Nephron progenitor cell (in vitro differentiated cells): ENCODE measurements at regions not wholly inside any gene's neighbourhood (a gene's known extent, or its start where the extent isn't known, plus 50 kb on each side); places are given as distances from the start of the nearest gene placed in this dataset.

Experiments
- DNase-seq: peaks from one replicate; pipeline ENCODE4 v3.0.0; 2021
- H3K27ac Mint-ChIP-seq: 2 replicates; pipeline ENCODE4 v1.8.0; 2021; ENCODE audit warnings: mild to moderate bottlenecking, moderate library complexity, mixed read lengths
- H3K27me3 Mint-ChIP-seq: 2 replicates; pipeline ENCODE4 v1.8.0; 2021; ENCODE audit warnings: mild to moderate bottlenecking, low read depth, mixed read lengths; ENCODE audit not compliant: poor library complexity
- H3K36me3 Mint-ChIP-seq: 2 replicates; pipeline ENCODE4 v1.8.0; 2021; ENCODE audit warnings: low read depth, mixed read lengths
- H3K4me1 Mint-ChIP-seq: 2 replicates; pipeline ENCODE4 v1.8.0; 2021; ENCODE audit warnings: mixed read lengths
- H3K4me3 Mint-ChIP-seq: 2 replicates; pipeline ENCODE4 v1.8.0; 2021; ENCODE audit warnings: mild to moderate bottlenecking, moderate library complexity, mixed read lengths
- H3K9me3 Mint-ChIP-seq: 2 replicates; pipeline ENCODE4 v1.8.0; 2021; ENCODE audit warnings: mild to moderate bottlenecking, moderate library complexity, mixed read lengths
- TF ChIP-seq, protein P1 (sequence below): fragments of 200-600 bp; sonication (generic); IDR thresholded peaks from 2 replicates; pipeline ENCODE4 v1.5.0; 2021; ENCODE audit warnings: antibody characterized with exemption

DNA sequence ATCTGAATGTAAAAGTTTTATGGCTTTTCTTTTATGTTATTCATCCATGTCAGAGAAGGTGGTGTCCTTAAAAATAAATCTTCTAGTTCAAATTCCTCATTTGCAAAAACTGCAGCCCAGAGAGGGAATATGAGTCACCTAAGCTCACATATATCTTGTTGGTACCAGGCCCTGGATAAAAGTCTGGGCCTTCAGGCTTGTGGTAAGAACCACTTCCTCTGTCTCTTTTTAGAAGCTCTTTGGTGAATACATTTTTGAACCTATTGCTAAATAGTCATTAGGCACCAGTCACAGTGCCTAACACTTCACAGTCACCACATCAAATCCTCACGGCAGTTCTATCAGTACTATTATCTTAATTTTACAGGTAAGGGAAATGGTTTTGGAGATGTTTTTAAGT is 199.2 kb downstream of the KCNS3 start:
- H3K4me3 Mint-ChIP-seq, result no peak overlapping the region
- no peak overlapping the region for H3K27ac Mint-ChIP-seq
- peaks cover 6% of the 10 kb centered on the region for H3K27me3 Mint-ChIP-seq
- DNase-seq, result no peak
- H3K9me3 Mint-ChIP-seq, result peaks cover 18% of the 10 kb centered on the region
- TF ChIP-seq, protein P1, sequence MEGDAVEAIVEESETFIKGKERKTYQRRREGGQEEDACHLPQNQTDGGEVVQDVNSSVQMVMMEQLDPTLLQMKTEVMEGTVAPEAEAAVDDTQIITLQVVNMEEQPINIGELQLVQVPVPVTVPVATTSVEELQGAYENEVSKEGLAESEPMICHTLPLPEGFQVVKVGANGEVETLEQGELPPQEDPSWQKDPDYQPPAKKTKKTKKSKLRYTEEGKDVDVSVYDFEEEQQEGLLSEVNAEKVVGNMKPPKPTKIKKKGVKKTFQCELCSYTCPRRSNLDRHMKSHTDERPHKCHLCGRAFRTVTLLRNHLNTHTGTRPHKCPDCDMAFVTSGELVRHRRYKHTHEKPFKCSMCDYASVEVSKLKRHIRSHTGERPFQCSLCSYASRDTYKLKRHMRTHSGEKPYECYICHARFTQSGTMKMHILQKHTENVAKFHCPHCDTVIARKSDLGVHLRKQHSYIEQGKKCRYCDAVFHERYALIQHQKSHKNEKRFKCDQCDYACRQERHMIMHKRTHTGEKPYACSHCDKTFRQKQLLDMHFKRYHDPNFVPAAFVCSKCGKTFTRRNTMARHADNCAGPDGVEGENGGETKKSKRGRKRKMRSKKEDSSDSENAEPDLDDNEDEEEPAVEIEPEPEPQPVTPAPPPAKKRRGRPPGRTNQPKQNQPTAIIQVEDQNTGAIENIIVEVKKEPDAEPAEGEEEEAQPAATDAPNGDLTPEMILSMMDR, result no peak
- H3K36me3 Mint-ChIP-seq, result no peaks in the 10 kb centered on the region
- H3K4me1 Mint-ChIP-seq, result no peaks in the 10 kb centered on the region

DNA sequence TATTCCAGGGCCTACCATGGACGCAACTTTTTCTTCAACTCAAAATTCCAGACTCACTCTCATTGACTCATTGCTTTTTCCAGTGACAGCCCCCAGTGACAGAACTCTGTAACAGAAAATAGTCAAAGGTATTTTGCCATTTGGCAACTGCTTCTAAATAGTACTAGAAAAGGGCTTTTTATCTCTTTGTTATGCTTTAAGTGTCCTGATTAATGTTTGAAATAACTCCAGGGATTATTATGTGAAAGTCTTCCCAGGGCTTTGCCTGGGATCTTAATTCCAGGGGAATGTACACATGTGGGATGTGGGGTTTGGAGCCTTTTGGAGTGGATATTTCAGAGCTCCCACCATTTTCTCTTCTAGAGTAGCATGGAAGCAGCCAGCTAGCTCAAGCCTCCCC is 198.8 kb downstream of the KCNS3 start:
- Mint-ChIP-seq H3K4me3 (no peak overlapping the region), H3K36me3 (no peaks in the 10 kb centered on the region), H3K4me1 (no peaks in the 10 kb centered on the region), H3K9me3 (peaks cover 18% of the 10 kb centered on the region), H3K27ac (no peak overlapping the region), H3K27me3 (peaks cover 6% of the 10 kb centered on the region)
- TF ChIP-seq, protein P1, result no peak
- DNase-seq, result no peak

DNA sequence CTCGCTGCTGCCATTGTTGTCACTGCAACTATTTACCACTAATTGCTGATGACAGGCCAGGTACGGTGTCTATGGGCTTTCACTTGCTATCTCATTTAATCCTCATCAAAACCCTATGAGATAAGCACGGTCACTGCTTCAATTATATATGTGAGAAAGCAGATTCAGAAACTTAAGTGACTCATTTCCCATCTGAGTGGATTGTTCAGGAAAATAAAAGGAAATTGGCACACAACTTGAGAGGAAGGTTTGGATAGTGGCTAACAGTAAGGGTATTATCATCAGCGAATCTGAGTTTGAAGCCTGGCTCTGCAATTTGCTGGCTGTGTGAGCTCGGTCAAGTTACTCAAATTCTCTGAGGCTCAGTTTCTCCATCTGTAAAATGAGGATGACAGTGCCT is 196.0 kb downstream of the KCNS3 start:
- peaks cover 5% of the 10 kb centered on the region for H3K9me3 Mint-ChIP-seq
- H3K4me1 Mint-ChIP-seq, result no peaks in the 10 kb centered on the region
- TF ChIP-seq, protein P1, result no peak
- H3K36me3 Mint-ChIP-seq, result no peaks in the 10 kb centered on the region
- H3K27me3 Mint-ChIP-seq, result peaks cover 14% of the 10 kb centered on the region
- H3K27ac Mint-ChIP-seq, result no peak overlapping the region
- DNase-seq, result no peak
- no peak overlapping the region for H3K4me3 Mint-ChIP-seq

DNA sequence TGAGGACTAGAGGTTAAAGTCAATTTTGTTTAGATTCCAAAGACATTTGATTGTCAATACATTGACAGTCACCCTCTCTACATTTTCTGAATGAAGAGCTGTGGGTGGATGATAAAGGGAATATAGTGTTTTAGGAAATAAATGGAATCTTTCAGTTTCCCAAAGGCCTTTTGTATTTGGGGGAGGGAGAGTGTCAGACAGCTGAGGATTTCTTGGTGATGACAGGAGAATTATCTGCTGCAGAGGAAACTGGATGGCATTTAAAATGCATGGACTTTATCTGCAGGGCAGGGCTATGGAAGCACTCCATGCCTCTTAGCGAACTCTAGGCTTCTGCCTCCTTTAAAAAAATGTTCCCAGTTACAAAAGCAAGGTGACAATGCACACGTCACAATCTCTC is 195.1 kb downstream of the KCNS3 start:
- DNase-seq, result no peak
- Mint-ChIP-seq H3K4me3 (no peak overlapping the region), H3K36me3 (no peaks in the 10 kb centered on the region), H3K4me1 (peaks cover 5% of the 10 kb centered on the region), H3K27ac (no peak overlapping the region), H3K9me3 (no peaks in the 10 kb centered on the region), H3K27me3 (peaks cover 14% of the 10 kb centered on the region)
- TF ChIP-seq, protein P1, result no peak

DNA sequence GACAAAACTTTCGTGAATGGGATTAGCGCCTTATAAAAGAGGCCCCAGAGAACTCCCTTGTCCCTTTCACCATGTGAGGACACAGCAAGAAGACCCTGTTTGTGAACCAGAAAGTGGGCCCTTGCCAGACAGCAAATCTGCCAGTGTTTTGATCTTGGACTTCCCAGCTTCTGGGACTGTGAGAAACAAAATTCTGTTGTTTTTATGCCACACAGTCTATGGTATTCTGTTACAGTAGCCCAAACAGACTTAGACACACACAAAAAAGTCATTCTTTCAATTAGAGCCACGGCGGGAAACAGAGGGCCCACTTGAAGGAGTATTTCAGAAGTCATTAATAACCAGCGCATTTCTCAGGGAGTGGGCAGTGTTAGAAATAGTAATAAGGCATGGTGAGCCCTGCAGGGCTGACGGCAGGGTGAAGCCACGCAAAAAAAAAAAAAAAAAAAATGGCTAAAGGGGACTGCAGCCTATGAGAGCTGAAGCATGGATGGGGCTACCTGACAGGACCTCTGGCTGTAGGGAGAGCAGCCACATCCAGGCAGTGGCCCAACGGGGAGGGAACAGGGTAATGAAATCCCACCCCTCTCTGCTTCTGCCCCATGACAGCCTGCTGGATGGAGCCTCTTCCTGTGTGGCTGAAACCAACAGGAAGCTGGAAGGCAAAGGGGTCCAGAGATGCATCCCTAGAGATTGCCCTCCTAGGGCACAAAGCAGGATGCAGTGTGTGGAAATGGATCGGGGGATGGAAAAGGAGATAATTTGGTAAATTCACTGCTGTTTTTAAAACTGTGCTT is 189.3 kb downstream of the KCNS3 start:
- Mint-ChIP-seq H3K4me3 (no peak overlapping the region), H3K4me1 (peaks cover 20% of the 10 kb centered on the region), H3K36me3 (no peaks in the 10 kb centered on the region), H3K27ac (no peak overlapping the region), H3K9me3 (no peaks in the 10 kb centered on the region), H3K27me3 (peaks cover 13% of the 10 kb centered on the region)
- peak; percentile 5 for DNase-seq
- TF ChIP-seq, protein P1, result no peak

DNA sequence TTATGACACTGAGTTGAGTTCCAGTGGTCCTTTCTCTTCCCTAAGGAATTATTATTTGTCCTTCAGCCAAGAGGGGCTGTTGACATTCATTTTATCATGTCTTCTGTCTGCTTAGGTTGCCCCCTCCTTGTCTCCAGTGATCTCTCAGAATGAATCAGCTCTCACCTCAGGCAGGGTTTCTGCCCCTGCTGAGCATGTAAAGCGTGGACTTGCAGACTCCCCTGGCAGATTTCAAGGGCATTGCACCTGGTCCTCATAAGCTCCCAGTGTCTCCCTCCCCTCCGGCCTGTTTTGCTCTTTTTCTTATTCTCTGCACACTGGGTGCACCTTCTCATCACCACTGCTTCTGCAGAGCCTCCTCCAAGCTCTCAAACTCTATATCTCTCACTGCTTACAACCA is 188.4 kb downstream of the KCNS3 start:
- Mint-ChIP-seq H3K4me3 (no peak overlapping the region), H3K36me3 (no peaks in the 10 kb centered on the region), H3K27ac (no peak overlapping the region), H3K27me3 (peaks cover 12% of the 10 kb centered on the region), H3K4me1 (peaks cover 20% of the 10 kb centered on the region), H3K9me3 (no peaks in the 10 kb centered on the region)
- TF ChIP-seq, protein P1, result no peak
- DNase-seq, result no peak
